GM12875 (cell line): ENCODE measurements at regions not wholly inside any gene's neighbourhood (a gene's known extent, or its start where the extent isn't known, plus 50 kb on each side); places are given as distances from the start of the nearest gene placed in this dataset.

Experiments
- H3K4me3 ChIP-seq: one replicate; pipeline ENCODE4 v1.5.1; 2011; ENCODE audit warnings: low read depth, low read length, control low read depth
- CTCF ChIP-seq: IDR thresholded peaks from 2 replicates; pipeline ENCODE4 v1.5.1; 2011; ENCODE audit warnings: low read depth, mild to moderate bottlenecking, control low read depth, inconsistent platforms, low read length, moderate library complexity, borderline replicate concordance; ENCODE audit not compliant: insufficient read depth

GRCh38 chr18:38464024-38464423, 898.4 kb upstream of the CELF4 start:
- no peak overlapping the region for H3K4me3 ChIP-seq

GRCh38 chr18:38460657-38461056, 895.1 kb upstream of the CELF4 start:
- no peak for TF ChIP-seq CTCF
- H3K4me3 ChIP-seq = no peak overlapping the region

More at GRCh38 chr18:38464024-38464423, 898.4 kb upstream of the CELF4 start:
- TF ChIP-seq CTCF = no peak

GRCh38 chr18:38459131-38459994, 893.8 kb upstream of the CELF4 start:
- H3K4me3 ChIP-seq = no peak overlapping the region
- no peak for TF ChIP-seq CTCF

- no peak for TF ChIP-seq CTCF
- H3K4me3 ChIP-seq = no peak overlapping the region
Observed at GRCh38 chr18:38458698-38459097, 893.1 kb upstream of the CELF4 start.

GRCh38 chr18:38456253-38456652, 890.7 kb upstream of the CELF4 start:
- no peak for TF ChIP-seq CTCF

GRCh38 chr18:38454764-38455469, 889.3 kb upstream of the CELF4 start:
- TF ChIP-seq CTCF = no peak
- H3K4me3 ChIP-seq = no peak overlapping the region

More at GRCh38 chr18:38456253-38456652, 890.7 kb upstream of the CELF4 start:
- H3K4me3 ChIP-seq = no peak overlapping the region
